ENCODE measurements at regions not wholly inside any gene's neighbourhood (a gene's known extent, or its start where the extent isn't known, plus 50 kb on each side); places are given as distances from the start of the nearest gene placed in this dataset.
A peak's percentile ranks its signal among the peaks of the same experiment; 100 is the strongest.

- no peaks in the 10 kb centered on the region for H3K27me3 ChIP-seq
- no peak overlapping the region for H3K4me3 ChIP-seq
- ATAC-seq: no peak
- in situ Hi-C loops (cut with MboI; ENCODE audit: low sequenced_read_pairs in 4 of 4): no loop called here
- peaks cover 0 to 13% of the 10 kb centered on the region in 2 donors for H3K4me1 ChIP-seq
- no peaks in the 10 kb centered on the region for H3K9me3 ChIP-seq
- intact Hi-C loops (cut with DNase I; ENCODE audit: low total_unique reads): no loop called here
- no peak for DNase-seq
- TF ChIP-seq CTCF (IDR thresholded peaks at IDR 0.05 in 4 of 5, conservative IDR thresholded peaks at IDR 0.05 in 1 of 5): no peak
- no peak for TF ChIP-seq POLR2A (IDR thresholded peaks at IDR 0.05)
- no peak overlapping the region for H3K27ac ChIP-seq
- H3K36me3 ChIP-seq: no peaks in the 10 kb centered on the region
Observed at GRCh38 chr13:61148211-61148610, 267.4 kb downstream of the PCDH20 start.

GRCh38 chr13:61146571-61146970 lies 269.1 kb downstream of the PCDH20 start:
- H3K9me3 ChIP-seq: no peaks in the 10 kb centered on the region
- ATAC-seq: no peak

GRCh38 chr13:61146158-61146557 lies 269.5 kb downstream of the PCDH20 start:
- no peak for TF ChIP-seq CTCF (IDR thresholded peaks at IDR 0.05 in 4 of 5, conservative IDR thresholded peaks at IDR 0.05 in 1 of 5)
- no peak for TF ChIP-seq POLR2A (IDR thresholded peaks at IDR 0.05)
- DNase-seq (no peak), ATAC-seq (no peak)
- Histone ChIP-seq H3K27ac (no peak overlapping the region), H3K9me3 (no peaks in the 10 kb centered on the region), H3K4me1 (peaks cover 7 to 14% of the 10 kb centered on the region in 2 donors), H3K27me3 (no peaks in the 10 kb centered on the region), H3K4me3 (no peak overlapping the region), H3K36me3 (no peaks in the 10 kb centered on the region)
- intact Hi-C loops (cut with DNase I; ENCODE audit: low total_unique reads) (no loop called here), in situ Hi-C loops (cut with MboI; ENCODE audit: low sequenced_read_pairs in 4 of 4) (no loop called here)

More at GRCh38 chr13:61146571-61146970, 269.1 kb downstream of the PCDH20 start:
- no peak for TF ChIP-seq POLR2A (IDR thresholded peaks at IDR 0.05)
- no peak for TF ChIP-seq CTCF (IDR thresholded peaks at IDR 0.05 in 4 of 5, conservative IDR thresholded peaks at IDR 0.05 in 1 of 5)
- in situ Hi-C loops (cut with MboI; ENCODE audit: low sequenced_read_pairs in 4 of 4): no loop called here
- no peak overlapping the region for H3K27ac ChIP-seq
- H3K36me3 ChIP-seq: no peaks in the 10 kb centered on the region
- no peaks in the 10 kb centered on the region for H3K27me3 ChIP-seq
- DNase-seq: no peak
- intact Hi-C loops (cut with DNase I; ENCODE audit: low total_unique reads): no loop called here
- peaks cover 3 to 14% of the 10 kb centered on the region in 2 donors for H3K4me1 ChIP-seq
- no peak overlapping the region for H3K4me3 ChIP-seq

GRCh38 chr13:61144834-61145593 lies 270.6 kb downstream of the PCDH20 start:
- ATAC-seq: no peak
- Histone ChIP-seq H3K27me3 (no peaks in the 10 kb centered on the region), H3K36me3 (no peaks in the 10 kb centered on the region), H3K27ac (peak overlapping the region; percentile 1 to 44 (median 28)), H3K4me1 (peaks cover 9 to 14% of the 10 kb centered on the region in 2 donors), H3K4me3 (no peak overlapping the region), H3K9me3 (no peaks in the 10 kb centered on the region)
- in situ Hi-C loops (cut with MboI; ENCODE audit: low sequenced_read_pairs in 4 of 4): no loop called here
- no peak for TF ChIP-seq CTCF (IDR thresholded peaks at IDR 0.05 in 4 of 5, conservative IDR thresholded peaks at IDR 0.05 in 1 of 5)
- no peak for TF ChIP-seq POLR2A (IDR thresholded peaks at IDR 0.05)
- intact Hi-C loops (cut with DNase I; ENCODE audit: low total_unique reads): no loop called here
- no peak for DNase-seq

All from gastrocnemius medialis (tissue), 4 donors.